ENCODE measurements at regions not wholly inside any gene's neighbourhood (a gene's known extent, or its start where the extent isn't known, plus 50 kb on each side); places are given as distances from the start of the nearest gene placed in this dataset.

DNA sequence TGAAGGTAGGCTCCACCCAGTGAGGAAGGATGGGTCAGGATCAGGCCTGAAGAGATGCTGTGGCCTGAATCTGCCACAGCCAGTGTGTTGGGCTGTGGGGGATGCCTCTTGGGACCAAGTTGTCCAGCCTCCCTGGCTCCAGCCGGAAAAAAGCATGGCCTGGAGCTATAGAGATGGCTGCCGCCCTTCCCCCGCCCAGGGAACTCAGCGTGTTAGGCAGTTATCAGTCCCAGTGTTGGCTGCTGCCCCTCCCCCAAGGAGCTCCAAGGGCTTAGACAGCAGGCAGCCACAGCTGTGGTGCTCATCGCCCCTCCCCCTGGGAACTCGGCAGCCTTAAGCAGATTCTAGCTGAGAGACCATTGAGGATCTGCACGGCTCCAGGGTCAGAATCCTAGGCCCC, 158.0 kb downstream of the CAPZA3 start:
- Histone ChIP-seq H3K79me2 (ENCODE audit: control insufficient read depth, insufficient read depth, low read length) (no peaks in the 10 kb centered on the region), H3K9me3 (replicated peaks; ENCODE audit: control insufficient read depth, insufficient read depth, low read length) (no peaks in the 10 kb centered on the region), H3K9ac (replicated peaks; ENCODE audit: extremely low read depth, insufficient read depth, low read length) (no peak overlapping the region), H3K36me3 (ENCODE audit: control insufficient read depth in 2 of 2, extremely low read depth in 1 of 2, insufficient read depth in 2 of 2, low read length in 2 of 2) (no peaks in the 10 kb centered on the region), H4K20me1 (replicated peaks; ENCODE audit: control insufficient read depth, extremely low read depth, insufficient read depth, low read length) (no peaks in the 10 kb centered on the region), H3K27me3 (ENCODE audit: control insufficient read depth in 2 of 2, insufficient read depth in 2 of 2, low read length in 2 of 2) (no peaks in the 10 kb centered on the region), H3K4me1 (ENCODE audit: control insufficient read depth, extremely low read depth, insufficient read depth, low read length) (no peaks in the 10 kb centered on the region), H3K4me3 (replicated peaks in 1 of 3; ENCODE audit: insufficient read depth in 1 of 3, low read depth in 1 of 3, low read length in 3 of 3) (no peak overlapping the region), H3K27ac (ENCODE audit: insufficient read depth, low read depth, low read length) (no peak overlapping the region), H3K4me2 (ENCODE audit: insufficient read depth, low read length) (no peak overlapping the region), H2AFZ (ENCODE audit: low read depth, low read length) (no peak overlapping the region), H3K9me1 (replicated peaks; ENCODE audit: control insufficient read depth, extremely low read depth, insufficient read depth, low read length) (no peaks in the 10 kb centered on the region)
- FAIRE-seq (no peak), DNase-seq (ENCODE audit: low read depth, low spot score) (no peak)
- CTCF ChIA-PET: no interaction called here
- no TSS peak for BruUV-seq (replicated peaks)
- intact Hi-C loops (cut with micrococcal nuclease) (no loop called here), dilution Hi-C loops (cut with MboI; ENCODE audit: extremely low pct_ligation_motif_present, low sequenced_read_pairs) (no loop called here)
- POLR2A ChIA-PET: no interaction called here
- TF ChIP-seq, protein P1, sequence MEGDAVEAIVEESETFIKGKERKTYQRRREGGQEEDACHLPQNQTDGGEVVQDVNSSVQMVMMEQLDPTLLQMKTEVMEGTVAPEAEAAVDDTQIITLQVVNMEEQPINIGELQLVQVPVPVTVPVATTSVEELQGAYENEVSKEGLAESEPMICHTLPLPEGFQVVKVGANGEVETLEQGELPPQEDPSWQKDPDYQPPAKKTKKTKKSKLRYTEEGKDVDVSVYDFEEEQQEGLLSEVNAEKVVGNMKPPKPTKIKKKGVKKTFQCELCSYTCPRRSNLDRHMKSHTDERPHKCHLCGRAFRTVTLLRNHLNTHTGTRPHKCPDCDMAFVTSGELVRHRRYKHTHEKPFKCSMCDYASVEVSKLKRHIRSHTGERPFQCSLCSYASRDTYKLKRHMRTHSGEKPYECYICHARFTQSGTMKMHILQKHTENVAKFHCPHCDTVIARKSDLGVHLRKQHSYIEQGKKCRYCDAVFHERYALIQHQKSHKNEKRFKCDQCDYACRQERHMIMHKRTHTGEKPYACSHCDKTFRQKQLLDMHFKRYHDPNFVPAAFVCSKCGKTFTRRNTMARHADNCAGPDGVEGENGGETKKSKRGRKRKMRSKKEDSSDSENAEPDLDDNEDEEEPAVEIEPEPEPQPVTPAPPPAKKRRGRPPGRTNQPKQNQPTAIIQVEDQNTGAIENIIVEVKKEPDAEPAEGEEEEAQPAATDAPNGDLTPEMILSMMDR (IDR thresholded peaks at IDR 0.05; ENCODE audit: extremely low read depth in 1 of 2, insufficient read depth in 1 of 2, low read depth in 1 of 2, low read length in 2 of 2): no peak
- TF ChIP-seq EZH2 (IDR thresholded peaks at IDR 0.05; ENCODE audit: borderline replicate concordance, low read depth, low read length, severe bottlenecking) (no peak), FOS (IDR thresholded peaks at IDR 0.05; ENCODE audit: borderline replicate concordance, insufficient read depth, low read length) (no peak)

DNA sequence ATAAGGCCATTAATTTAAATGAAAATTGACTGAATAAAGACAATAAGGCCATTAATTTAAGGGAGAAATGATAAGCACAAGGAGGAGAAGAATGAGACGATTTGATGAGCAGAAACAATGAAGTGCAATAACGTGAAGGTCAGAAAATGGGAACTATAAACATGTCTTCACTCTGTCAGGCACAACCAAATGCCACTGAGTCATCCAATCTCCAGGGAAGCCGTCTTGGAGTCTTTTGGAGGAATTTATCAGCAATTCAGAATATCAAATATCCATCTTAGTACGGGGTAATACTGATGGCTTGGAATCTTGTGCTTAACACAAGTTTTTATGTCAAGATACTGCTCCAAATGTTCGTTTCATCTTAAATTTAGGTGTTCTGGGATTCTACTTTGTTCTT, 159.9 kb downstream of the CAPZA3 start:
- Histone ChIP-seq H3K4me1 (ENCODE audit: control insufficient read depth, extremely low read depth, insufficient read depth, low read length) (no peaks in the 10 kb centered on the region), H3K36me3 (ENCODE audit: control insufficient read depth in 2 of 2, extremely low read depth in 1 of 2, insufficient read depth in 2 of 2, low read length in 2 of 2) (no peaks in the 10 kb centered on the region), H3K79me2 (ENCODE audit: control insufficient read depth, insufficient read depth, low read length) (no peaks in the 10 kb centered on the region), H2AFZ (ENCODE audit: low read depth, low read length) (no peak overlapping the region), H3K9me1 (replicated peaks; ENCODE audit: control insufficient read depth, extremely low read depth, insufficient read depth, low read length) (no peaks in the 10 kb centered on the region), H3K4me2 (ENCODE audit: insufficient read depth, low read length) (no peak overlapping the region), H3K27me3 (ENCODE audit: control insufficient read depth in 2 of 2, insufficient read depth in 2 of 2, low read length in 2 of 2) (no peaks in the 10 kb centered on the region), H3K9ac (replicated peaks; ENCODE audit: extremely low read depth, insufficient read depth, low read length) (no peak overlapping the region), H3K4me3 (replicated peaks in 1 of 3; ENCODE audit: insufficient read depth in 1 of 3, low read depth in 1 of 3, low read length in 3 of 3) (no peak overlapping the region), H3K27ac (ENCODE audit: insufficient read depth, low read depth, low read length) (no peak overlapping the region), H4K20me1 (replicated peaks; ENCODE audit: control insufficient read depth, extremely low read depth, insufficient read depth, low read length) (no peaks in the 10 kb centered on the region), H3K9me3 (replicated peaks; ENCODE audit: control insufficient read depth, insufficient read depth, low read length) (no peaks in the 10 kb centered on the region)
- FAIRE-seq (no peak), DNase-seq (ENCODE audit: low read depth, low spot score) (no peak)
- intact Hi-C loops (cut with micrococcal nuclease) (no loop called here), dilution Hi-C loops (cut with MboI; ENCODE audit: extremely low pct_ligation_motif_present, low sequenced_read_pairs) (no loop called here)
- ChIA-PET CTCF (no interaction called here), POLR2A (no interaction called here)
- no TSS peak for BruUV-seq (replicated peaks)
- TF ChIP-seq MYC (IDR thresholded peaks at IDR 0.05; ENCODE audit: low read depth, low read length): no peak
- TF ChIP-seq, protein P1 (IDR thresholded peaks at IDR 0.05; ENCODE audit: extremely low read depth in 1 of 2, insufficient read depth in 1 of 2, low read depth in 1 of 2, low read length in 2 of 2): no peak
- TF ChIP-seq POLR2AphosphoS5 (IDR thresholded peaks at IDR 0.05; ENCODE audit: insufficient read depth, low read depth, low read length): no peak
- TF ChIP-seq POLR2A (IDR thresholded peaks at IDR 0.05; ENCODE audit: low read depth, low read length): no peak
- TF ChIP-seq EZH2 (IDR thresholded peaks at IDR 0.05; ENCODE audit: borderline replicate concordance, low read depth, low read length, severe bottlenecking): no peak
- no peak for TF ChIP-seq GATA2 (IDR thresholded peaks at IDR 0.05; ENCODE audit: insufficient read depth, insufficient read length, low read depth, low read length)
- TF ChIP-seq, protein P2, sequence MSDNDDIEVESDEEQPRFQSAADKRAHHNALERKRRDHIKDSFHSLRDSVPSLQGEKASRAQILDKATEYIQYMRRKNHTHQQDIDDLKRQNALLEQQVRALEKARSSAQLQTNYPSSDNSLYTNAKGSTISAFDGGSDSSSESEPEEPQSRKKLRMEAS (IDR thresholded peaks at IDR 0.05; ENCODE audit: insufficient read depth, insufficient read length): no peak
- no peak for TF ChIP-seq JUN (IDR thresholded peaks at IDR 0.05; ENCODE audit: borderline replicate concordance, insufficient read depth, insufficient read length, low read depth)
- no peak for TF ChIP-seq FOS (IDR thresholded peaks at IDR 0.05; ENCODE audit: borderline replicate concordance, insufficient read depth, low read length)
